Activated CD8-positive, alpha-beta memory T cell treated with anti-CD3 and anti-CD28 coated beads for 4 hours (primary cell): ENCODE measurements at regions not wholly inside any gene's neighbourhood (a gene's known extent, or its start where the extent isn't known, plus 50 kb on each side); places are given as distances from the start of the nearest gene placed in this dataset.

ENCODE experiments used
- DNase-seq, 2 donors: peaks; one replicate each; pipeline ENCODE4 v3.0.0-alpha.2; 2020; ENCODE audit warnings: low read depth in 2 of 2

GRCh38 chr14:71709076-71709475, 223.2 kb upstream of the RGS6 start:
- no peak for DNase-seq

GRCh38 chr14:71709987-71710386, 222.2 kb upstream of the RGS6 start:
- no peak for DNase-seq

- no peak for DNase-seq
Measured at GRCh38 chr14:71711125-71711524, 221.1 kb upstream of the RGS6 start.

- no peak for DNase-seq
Measured at GRCh38 chr14:71711619-71712018, 220.6 kb upstream of the RGS6 start.

GRCh38 chr14:71712478-71712877, 219.8 kb upstream of the RGS6 start:
- no peak for DNase-seq

- no peak for DNase-seq
Measured at GRCh38 chr14:71713016-71713415, 219.2 kb upstream of the RGS6 start.

GRCh38 chr14:71713451-71713850, 218.8 kb upstream of the RGS6 start:
- no peak for DNase-seq

DNA sequence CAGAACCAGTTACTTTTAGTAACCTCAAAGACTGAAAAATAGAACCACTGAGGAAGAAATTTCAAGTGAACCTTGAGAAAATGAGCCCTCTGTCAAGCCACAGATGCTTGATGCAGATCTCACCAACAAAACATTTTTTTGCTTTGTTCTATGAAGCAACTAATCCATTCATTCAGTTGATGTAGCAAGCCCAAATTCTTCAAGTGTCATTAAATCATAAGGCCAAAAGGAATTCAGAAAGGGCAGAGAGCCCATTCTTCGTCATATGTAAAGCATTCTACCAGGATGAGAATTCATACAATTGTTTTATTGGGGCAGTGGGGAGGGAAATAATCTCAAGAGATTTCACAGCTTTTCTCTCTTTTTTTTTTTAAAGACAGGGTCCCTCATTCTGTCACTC, 218.0 kb upstream of the RGS6 start:
- no peak for DNase-seq

DNA sequence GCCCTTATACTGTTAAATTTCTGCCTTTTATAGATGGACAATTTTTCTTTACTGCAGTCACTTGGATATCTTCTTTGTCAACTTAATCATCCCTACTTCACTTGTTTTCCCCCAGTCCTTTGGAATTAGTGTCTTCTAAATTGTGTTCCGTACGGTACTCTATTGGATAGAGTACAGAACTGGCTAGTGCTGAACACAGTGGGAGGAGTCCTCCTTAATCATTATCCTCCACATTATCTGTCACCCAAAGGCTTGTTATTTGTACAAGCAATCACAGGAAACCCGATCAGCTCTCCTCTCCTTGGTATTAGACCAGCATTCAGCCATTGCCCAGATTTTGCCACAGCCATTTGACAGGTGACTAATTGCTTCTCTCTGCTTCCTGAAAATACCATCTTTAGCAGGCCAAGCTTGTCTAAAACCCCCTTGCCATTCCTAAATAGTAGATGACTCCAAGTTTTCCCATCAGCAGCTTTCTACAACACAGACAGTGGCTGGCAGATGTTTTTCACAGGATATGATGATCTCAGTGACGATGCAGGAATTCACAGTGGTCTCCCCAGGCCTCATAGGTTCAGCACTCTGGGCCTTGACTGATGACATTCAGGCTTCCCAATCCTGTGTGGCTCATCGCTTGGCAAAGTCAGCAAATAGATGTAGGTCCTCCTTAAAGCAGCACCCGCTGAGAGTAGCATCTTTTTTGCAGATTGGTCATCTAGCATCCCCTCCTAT, 216.0 kb upstream of the RGS6 start:
- DNase-seq = no peak

GRCh38 chr14:71720978-71721624, 211.1 kb upstream of the RGS6 start:
- no peak for DNase-seq

DNA sequence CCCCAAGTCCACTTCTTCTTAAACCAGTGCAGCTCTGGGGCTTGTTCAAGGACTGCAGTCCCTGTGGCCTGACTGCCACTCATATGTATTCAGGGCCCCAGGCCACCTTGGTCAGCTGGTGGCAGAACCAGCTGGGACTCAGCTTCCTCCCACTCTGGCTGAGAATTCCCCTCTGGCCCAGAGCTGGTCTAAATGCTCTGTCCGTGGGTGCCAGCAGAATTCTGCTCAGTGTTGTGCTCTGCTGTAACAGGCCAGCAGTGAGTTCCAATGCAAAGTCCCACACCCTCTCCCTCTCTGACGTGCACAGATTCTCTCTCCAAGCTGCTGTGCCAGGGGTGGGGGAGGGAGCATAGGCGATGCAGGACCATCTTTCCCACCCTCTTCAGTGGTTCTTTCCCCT, 210.4 kb upstream of the RGS6 start:
- no peak for DNase-seq

DNA sequence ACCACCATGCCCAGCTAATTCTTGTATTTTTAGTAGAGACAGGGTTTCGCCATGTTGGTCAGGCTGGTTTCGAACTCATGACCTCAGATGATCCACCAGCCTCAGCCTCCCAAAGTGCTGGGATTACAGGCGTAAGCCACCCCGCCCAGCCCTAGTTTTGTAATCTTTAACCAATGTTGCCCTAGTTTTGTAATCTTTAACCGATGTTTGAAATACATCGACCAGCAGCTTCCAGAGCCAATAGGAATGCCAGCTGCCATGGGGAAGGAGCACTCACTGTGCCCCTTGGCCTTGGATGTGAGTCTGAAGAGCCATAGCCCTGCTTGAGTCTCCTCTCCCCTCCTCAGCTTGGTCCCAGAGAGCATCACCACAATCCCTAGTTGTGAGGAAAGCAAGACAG, 209.3 kb upstream of the RGS6 start:
- DNase-seq = no peak

- no peak for DNase-seq
Measured at GRCh38 chr14:71725922-71726579, 206.2 kb upstream of the RGS6 start.

DNA sequence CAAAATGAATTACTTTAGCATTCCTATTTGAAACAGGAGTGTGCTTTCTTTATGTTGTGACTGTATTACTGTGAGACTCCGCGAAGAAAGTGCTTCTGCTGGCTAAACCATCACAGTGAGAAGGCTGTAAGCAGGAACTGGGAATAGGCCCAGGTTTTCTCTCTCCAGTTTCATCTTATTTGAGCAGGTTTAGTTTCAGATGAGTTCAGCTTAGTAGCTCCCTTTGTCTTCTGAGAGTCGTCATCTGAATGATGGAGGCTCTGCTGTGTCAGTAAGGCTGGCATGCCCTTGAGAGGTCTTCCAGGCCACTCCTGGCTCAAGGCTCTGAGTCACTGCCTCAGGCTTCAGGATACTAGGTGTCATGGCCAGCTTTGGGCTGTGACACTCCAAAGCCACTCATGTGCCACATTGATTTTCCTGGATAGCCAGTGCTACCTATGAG, 205.6 kb upstream of the RGS6 start:
- DNase-seq = no peak

DNA sequence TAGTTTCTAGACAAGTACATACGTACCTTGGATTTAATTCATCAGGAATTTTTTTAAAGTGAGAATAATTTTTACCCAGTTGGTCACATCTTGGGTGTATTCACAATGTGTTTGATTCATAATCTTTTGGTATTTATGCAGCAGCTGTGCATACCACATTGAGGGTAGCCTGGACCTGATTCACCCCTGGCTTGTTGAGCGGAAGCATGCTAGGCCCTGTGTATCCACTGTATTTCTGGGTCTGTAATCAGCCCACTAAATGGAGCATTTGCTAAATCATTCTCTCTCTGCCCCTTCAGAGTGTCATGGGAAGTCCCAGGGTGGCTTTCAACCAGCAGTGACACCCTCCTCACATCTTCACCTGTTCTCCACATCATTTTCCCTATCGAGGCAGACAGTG, 203.8 kb upstream of the RGS6 start:
- DNase-seq = no peak

- no peak for DNase-seq
Measured at GRCh38 chr14:71729596-71729995, 202.6 kb upstream of the RGS6 start.

DNA sequence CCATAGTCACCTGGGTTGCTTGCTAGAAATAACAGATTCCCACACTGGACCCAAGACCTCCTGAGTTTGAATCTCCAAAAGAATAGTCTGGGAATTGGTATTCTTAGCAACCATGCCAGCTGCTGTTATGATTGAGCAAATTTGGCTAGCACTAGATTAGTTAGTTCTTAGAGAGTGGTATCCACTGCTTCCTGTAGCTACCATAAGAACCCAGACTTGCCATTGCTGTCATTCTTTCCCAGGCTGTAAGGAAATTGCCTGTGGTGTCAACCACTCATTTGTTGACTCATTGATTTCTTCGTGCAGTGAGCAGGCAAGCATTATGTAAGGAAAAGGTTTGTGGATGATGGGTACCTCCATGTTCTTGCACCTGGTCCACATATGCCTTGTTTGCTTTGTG, 201.8 kb upstream of the RGS6 start:
- no peak for DNase-seq

- DNase-seq = no peak
Measured at GRCh38 chr14:71731096-71731495, 201.1 kb upstream of the RGS6 start.

GRCh38 chr14:71733210-71733883, 198.9 kb upstream of the RGS6 start:
- DNase-seq = no peak

DNA sequence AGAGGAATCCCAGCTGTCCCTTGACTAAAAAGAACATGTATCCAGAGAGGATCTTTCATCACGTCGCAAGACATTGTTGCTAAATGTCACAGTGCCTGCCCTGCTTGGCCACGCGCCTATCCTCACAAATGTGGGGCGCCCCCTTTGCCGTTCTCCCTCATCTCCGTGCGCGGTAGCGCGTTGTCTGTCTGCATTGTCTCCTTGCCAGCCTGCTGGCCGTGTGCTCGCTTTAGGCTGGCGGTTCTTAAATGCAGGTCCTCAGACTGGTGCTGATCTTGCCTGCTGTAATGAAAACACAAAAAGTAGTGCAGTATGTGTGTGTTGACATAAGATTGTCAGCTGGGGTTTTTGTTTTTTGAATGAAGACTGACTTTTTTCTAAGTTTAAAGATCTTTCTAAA, 198.2 kb upstream of the RGS6 start:
- DNase-seq = no peak

DNA sequence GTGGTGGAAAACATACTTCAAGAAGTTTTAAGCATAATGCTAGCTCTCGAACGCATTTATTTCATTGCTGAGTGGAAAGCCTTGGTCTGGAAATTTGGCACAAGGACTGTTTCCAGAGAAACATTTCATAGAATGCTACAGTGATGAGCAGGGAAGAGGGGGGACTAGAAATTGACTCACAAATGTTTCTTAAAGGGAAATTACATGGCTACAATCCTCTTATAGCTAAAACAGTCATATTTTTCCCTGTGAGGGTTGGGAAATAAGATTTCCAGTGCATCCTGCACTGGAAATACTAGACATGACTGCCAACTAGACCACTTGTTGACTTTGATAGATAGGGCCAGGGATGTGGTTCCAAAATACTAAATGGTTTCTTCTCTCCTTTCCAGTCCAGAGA, 197.3 kb upstream of the RGS6 start:
- no peak for DNase-seq

- no peak for DNase-seq
Measured at GRCh38 chr14:71737760-71738159, 194.5 kb upstream of the RGS6 start.
